PC-3 (cell line): ENCODE measurements at regions not wholly inside any gene's neighbourhood (a gene's known extent, or its start where the extent isn't known, plus 50 kb on each side); places are given as distances from the start of the nearest gene placed in this dataset.

ENCODE experiments used
- CTCF ChIP-seq: fragments of 300-600 bp; sonication (generic); conservative IDR thresholded peaks from 2 replicates; pipeline ENCODE4 v1.5.1; 2017; ENCODE audit warnings: antibody characterized with exemption, low read depth, mild to moderate bottlenecking, low read length
- EZH2 ChIP-seq: fragments of 300-600 bp; sonication (generic); IDR thresholded peaks from one replicate; pipeline ENCODE4 v1.6.1; 2017; ENCODE audit warnings: antibody characterized with exemption, mild to moderate bottlenecking, low read length; ENCODE audit not compliant: unreplicated experiment
- EZH2phosphoT487 ChIP-seq: fragments of 300-600 bp; sonication (generic); IDR thresholded peaks from 2 replicates; pipeline ENCODE4 v1.6.1; 2018; ENCODE audit warnings: mild to moderate bottlenecking, antibody characterized with exemption, low read length, borderline replicate concordance

GRCh38 chr2:59752512-59752911, 800.9 kb downstream of the BCL11A start:
- TF ChIP-seq CTCF = no peak
- TF ChIP-seq EZH2phosphoT487 = no peak
- no peak for TF ChIP-seq EZH2
